Activated B cell treated with CpG ODN at 0.5 μM for 24 hours (primary cell): ENCODE measurements at regions not wholly inside any gene's neighbourhood (a gene's known extent, or its start where the extent isn't known, plus 50 kb on each side); places are given as distances from the start of the nearest gene placed in this dataset.

Source experiments
- ATAC-seq: fragments of 200-7000 bp; cut with Tn5 transposase; one replicate; pipeline ENCODE4 v1.10.0; 2021; ENCODE audit warnings: low read depth, mild to moderate bottlenecking, moderate library complexity
- CTCF ChIA-PET: fragments of 350-600 bp; sonication (Branson Sonifier 250); formaldehyde crosslinking; loops from one replicate; lab custom pipeline; 2021; ENCODE audit warnings: antibody characterized with exemption; lab: Charles Lee
- POLR2A ChIA-PET: fragments of 350-600 bp; sonication (Branson Sonifier 250); formaldehyde crosslinking; loops from one replicate; lab custom pipeline; 2021; ENCODE audit warnings: antibody characterized with exemption; lab: Charles Lee
- DNase-seq: peaks from one replicate; pipeline ENCODE4 v3.0.0; 2022
- H3K27ac Mint-ChIP-seq: one replicate; pipeline ENCODE4 v1.8.0; 2020; ENCODE audit warnings: mixed read lengths
- H3K27me3 Mint-ChIP-seq: one replicate; pipeline ENCODE4 v1.8.0; 2021; ENCODE audit warnings: mixed read lengths
- H3K36me3 Mint-ChIP-seq: one replicate; pipeline ENCODE4 v1.8.0; 2021; ENCODE audit warnings: low read depth, mixed read lengths
- H3K4me1 Mint-ChIP-seq: one replicate; pipeline ENCODE4 v1.8.0; 2021; ENCODE audit warnings: mixed read lengths
- H3K4me3 Mint-ChIP-seq: one replicate; pipeline ENCODE4 v1.8.0; 2020; ENCODE audit warnings: mild to moderate bottlenecking, mixed read lengths
- H3K9me3 Mint-ChIP-seq: one replicate; pipeline ENCODE4 v1.8.0; 2020; ENCODE audit warnings: mixed read lengths
- CTCF ChIP-seq: fragments of 200-600 bp; IDR thresholded peaks from one replicate; pipeline ENCODE4 v1.8.0; 2022; ENCODE audit warnings: antibody characterized with exemption, mild to moderate bottlenecking
- intact Hi-C: fragments of 100-400 bp; cut with micrococcal nuclease; formaldehyde crosslinking; loops from one replicate; pipeline ENCODE4 v1.15.1; 2024

- DNase-seq: no peak
- H3K27me3 Mint-ChIP-seq: no peaks in the 10 kb centered on the region
- intact Hi-C loops: no loop called here
- no peaks in the 10 kb centered on the region for H3K4me1 Mint-ChIP-seq
- peaks cover 2% of the 10 kb centered on the region for H3K9me3 Mint-ChIP-seq
- ATAC-seq: no peak
- TF ChIP-seq CTCF: no peak
- ChIA-PET CTCF (no interaction called here), POLR2A (no interaction called here)
- no peaks in the 10 kb centered on the region for H3K36me3 Mint-ChIP-seq
- H3K4me3 Mint-ChIP-seq: no peak overlapping the region
- no peak overlapping the region for H3K27ac Mint-ChIP-seq
These were observed 717.5 kb downstream of the RERGL start for GRCh38 chr12:17372508-17372907.

GRCh38 chr12:17371491-17372215 lies 718.3 kb downstream of the RERGL start:
- ATAC-seq (no peak), DNase-seq (no peak)
- H3K4me3 Mint-ChIP-seq: no peak overlapping the region
- H3K9me3 Mint-ChIP-seq: peaks cover 2% of the 10 kb centered on the region
- H3K4me1 Mint-ChIP-seq: no peaks in the 10 kb centered on the region
- H3K27me3 Mint-ChIP-seq: no peaks in the 10 kb centered on the region
- intact Hi-C loops: no loop called here
- TF ChIP-seq CTCF: no peak
- H3K27ac Mint-ChIP-seq: no peak overlapping the region
- H3K36me3 Mint-ChIP-seq: no peaks in the 10 kb centered on the region
- ChIA-PET CTCF (no interaction called here), POLR2A (no interaction called here)

- ChIA-PET CTCF (no interaction called here), POLR2A (no interaction called here)
- TF ChIP-seq CTCF: no peak
- Mint-ChIP-seq H3K27me3 (no peaks in the 10 kb centered on the region), H3K4me1 (no peaks in the 10 kb centered on the region), H3K27ac (no peak overlapping the region), H3K36me3 (no peaks in the 10 kb centered on the region), H3K4me3 (no peak overlapping the region), H3K9me3 (peaks cover 2% of the 10 kb centered on the region)
- no peak for ATAC-seq
- DNase-seq: no peak
- intact Hi-C loops: no loop called here
These were observed 719.4 kb downstream of the RERGL start for GRCh38 chr12:17370621-17371020.

GRCh38 chr12:17369556-17369955 lies 720.4 kb downstream of the RERGL start:
- TF ChIP-seq CTCF: no peak
- CTCF ChIA-PET: no interaction called here
- Mint-ChIP-seq H3K4me1 (no peaks in the 10 kb centered on the region), H3K27ac (no peak overlapping the region), H3K9me3 (peaks cover 2% of the 10 kb centered on the region), H3K4me3 (no peak overlapping the region), H3K36me3 (no peaks in the 10 kb centered on the region), H3K27me3 (no peaks in the 10 kb centered on the region)
- DNase-seq (no peak), ATAC-seq (no peak)
- intact Hi-C loops: no loop called here
- POLR2A ChIA-PET: no interaction called here

- no peak for TF ChIP-seq CTCF
- ChIA-PET CTCF (no interaction called here), POLR2A (no interaction called here)
- intact Hi-C loops: no loop called here
- DNase-seq (no peak), ATAC-seq (no peak)
- no peak overlapping the region for H3K27ac Mint-ChIP-seq
- peaks cover 2% of the 10 kb centered on the region for H3K9me3 Mint-ChIP-seq
- no peak overlapping the region for H3K4me3 Mint-ChIP-seq
- no peaks in the 10 kb centered on the region for H3K27me3 Mint-ChIP-seq
- H3K36me3 Mint-ChIP-seq: no peaks in the 10 kb centered on the region
- no peaks in the 10 kb centered on the region for H3K4me1 Mint-ChIP-seq
These were observed 728.8 kb downstream of the RERGL start for GRCh38 chr12:17361224-17361623.
